HAP-1 (cell line): ENCODE measurements at regions not wholly inside any gene's neighbourhood (a gene's known extent, or its start where the extent isn't known, plus 50 kb on each side); places are given as distances from the start of the nearest gene placed in this dataset.

Experiments
- DNase-seq, 2 experiments: peaks; one replicate each; pipeline ENCODE4 v3.0.0-alpha.2; 2016 to 2020; ENCODE audit warnings: low spot score in 2 of 2
- H3K27me3 ChIP-seq: fragments of 250-450 bp; sonication (Bioruptor Pico); 2 replicates; pipeline ENCODE4 v1.5.1; 2020; ENCODE audit warnings: low read depth, mild to moderate bottlenecking, moderate library complexity
- H3K36me3 ChIP-seq: fragments of 250-450 bp; sonication (Bioruptor Pico); replicated peaks from 2 replicates; pipeline ENCODE4 v1.5.1; 2020; ENCODE audit warnings: mild to moderate bottlenecking
- H3K4me1 ChIP-seq: fragments of 250-450 bp; sonication (Bioruptor Pico); 2 replicates; pipeline ENCODE4 v1.5.1; 2020; ENCODE audit warnings: mild to moderate bottlenecking
- H3K4me3 ChIP-seq: fragments of 250-450 bp; sonication (Bioruptor Pico); 2 replicates; pipeline ENCODE4 v1.5.1; 2020; ENCODE audit warnings: mild to moderate bottlenecking, moderate library complexity
- H3K9me3 ChIP-seq: fragments of 250-450 bp; sonication (Bioruptor Pico); 2 replicates; pipeline ENCODE4 v1.5.1; 2020; ENCODE audit warnings: mild to moderate bottlenecking, moderate library complexity
- in situ Hi-C: fragments of 300-500 bp; cut with MboI; formaldehyde crosslinking; loops from 3 replicates; pipeline ENCODE4 v1.14.3; 2020; ENCODE audit warnings: low sequenced_read_pairs, inconsistent platforms, mixed read lengths

GRCh38 chr17:77706938-77707337, 251.6 kb upstream of the TNRC6C start:
- no peaks in the 10 kb centered on the region for H3K4me1 ChIP-seq
- 0 out of 2 replicates have a peak, but pooled peaks cover 5% of the 10 kb centered on the region for H3K27me3 ChIP-seq
- no peak overlapping the region for H3K4me3 ChIP-seq
- no peaks in the 10 kb centered on the region for H3K36me3 ChIP-seq
- in situ Hi-C loops, result no loop called here
- peaks cover 16% of the 10 kb centered on the region for H3K9me3 ChIP-seq
- DNase-seq, result no peak

- Histone ChIP-seq H3K36me3 (no peaks in the 10 kb centered on the region), H3K27me3 (0 out of 2 replicates have a peak, but pooled peaks cover 5% of the 10 kb centered on the region), H3K4me1 (no peaks in the 10 kb centered on the region), H3K9me3 (peaks cover 14% of the 10 kb centered on the region), H3K4me3 (no peak overlapping the region)
- in situ Hi-C loops, result no loop called here
- no peak for DNase-seq
Measured at GRCh38 chr17:77707546-77707945, 251.0 kb upstream of the TNRC6C start.

DNA sequence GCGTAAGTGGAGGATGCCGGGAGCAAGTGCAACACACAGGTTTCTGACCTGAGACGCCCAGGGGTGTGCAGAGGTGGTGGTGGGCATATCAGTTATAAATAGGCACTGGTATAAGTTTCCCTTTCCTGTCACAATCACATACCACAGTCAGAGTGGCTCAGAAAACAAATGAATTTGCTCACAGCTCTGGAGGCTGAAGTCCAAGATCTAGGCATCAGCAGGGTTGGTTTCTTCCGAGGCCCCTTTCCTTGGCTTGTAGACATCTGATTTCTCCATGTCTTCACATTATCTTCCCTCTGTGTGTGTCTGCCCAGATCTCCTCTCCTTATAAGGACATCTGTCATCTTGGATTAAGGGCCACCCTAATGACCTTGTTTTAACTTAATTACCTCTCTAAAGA, 250.5 kb upstream of the TNRC6C start:
- no peak for DNase-seq
- Histone ChIP-seq H3K4me3 (no peak overlapping the region), H3K4me1 (no peaks in the 10 kb centered on the region), H3K36me3 (no peaks in the 10 kb centered on the region), H3K27me3 (0 out of 2 replicates have a peak, but pooled peaks cover 5% of the 10 kb centered on the region), H3K9me3 (peaks cover 12% of the 10 kb centered on the region)
- in situ Hi-C loops, result no loop called here

GRCh38 chr17:77708936-77709335, 249.6 kb upstream of the TNRC6C start:
- Histone ChIP-seq H3K27me3 (0 out of 2 replicates have a peak, but pooled peaks cover 5% of the 10 kb centered on the region), H3K9me3 (peaks cover 10% of the 10 kb centered on the region), H3K4me1 (no peaks in the 10 kb centered on the region), H3K36me3 (no peaks in the 10 kb centered on the region), H3K4me3 (no peak overlapping the region)
- in situ Hi-C loops, result no loop called here
- no peak for DNase-seq

GRCh38 chr17:77709594-77709993, 248.9 kb upstream of the TNRC6C start:
- no peak for DNase-seq
- in situ Hi-C loops, result no loop called here
- Histone ChIP-seq H3K4me1 (no peaks in the 10 kb centered on the region), H3K36me3 (no peaks in the 10 kb centered on the region), H3K4me3 (no peak overlapping the region), H3K27me3 (0 out of 2 replicates have a peak, but pooled peaks cover 5% of the 10 kb centered on the region), H3K9me3 (peaks cover 10% of the 10 kb centered on the region)

DNA sequence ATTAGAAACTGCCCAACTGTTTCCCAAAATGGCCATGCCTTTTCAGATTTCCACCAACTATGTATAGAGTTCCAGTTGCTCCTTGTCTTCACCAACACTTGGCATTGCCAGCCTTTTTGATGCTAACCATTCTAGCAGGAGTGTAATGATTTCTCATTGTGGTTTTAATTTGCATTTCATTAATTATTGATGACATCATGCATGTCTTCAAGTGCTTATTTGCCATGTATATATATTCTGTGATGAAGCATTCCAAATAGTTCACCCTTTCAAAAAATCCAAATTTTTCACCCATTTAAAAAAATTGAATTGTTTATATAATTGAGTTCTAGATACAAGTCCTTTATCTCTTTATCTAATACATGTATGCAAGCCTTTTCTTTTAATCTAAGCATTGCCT, 245.9 kb upstream of the TNRC6C start:
- H3K36me3 ChIP-seq, result no peaks in the 10 kb centered on the region
- peaks cover 6% of the 10 kb centered on the region; the same call in 1 of the 2 replicates for H3K9me3 ChIP-seq
- no peak for DNase-seq
- 0 out of 2 replicates have a peak, but pooled peaks cover 5% of the 10 kb centered on the region for H3K27me3 ChIP-seq
- no peak overlapping the region for H3K4me3 ChIP-seq
- peaks cover 4% of the 10 kb centered on the region; the same call in 1 of the 2 replicates for H3K4me1 ChIP-seq
- in situ Hi-C loops, result no loop called here

DNA sequence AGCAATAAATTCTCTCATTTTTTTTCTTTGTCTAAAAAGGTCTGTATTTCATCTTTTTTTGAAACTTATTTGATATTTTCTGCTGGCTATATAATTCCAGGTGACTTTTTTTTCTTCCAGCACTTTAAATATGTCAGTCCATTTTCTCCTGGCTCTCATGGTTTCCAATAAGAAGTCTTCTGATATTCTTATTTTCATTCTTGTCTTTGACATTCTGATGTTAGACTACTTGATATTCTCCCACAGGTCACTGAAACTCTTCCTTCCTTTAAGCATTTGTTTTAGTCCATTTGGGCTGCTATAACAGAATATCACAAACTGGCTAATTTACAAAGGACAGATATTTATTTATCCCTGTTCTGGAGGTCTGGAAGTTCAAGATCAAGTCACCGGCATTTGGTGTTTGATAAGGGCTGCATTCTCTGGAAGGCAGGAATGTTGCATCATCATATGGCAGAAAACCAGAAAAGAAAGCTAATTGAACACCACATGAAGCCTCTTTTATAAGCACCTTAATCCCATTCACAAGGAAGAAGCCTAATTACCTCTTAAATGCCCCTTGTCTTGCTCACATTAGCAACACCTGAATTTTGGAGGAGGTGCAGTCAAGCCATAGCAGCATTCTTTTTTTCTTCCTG, 242.1 kb upstream of the TNRC6C start:
- DNase-seq, result no peak
- no peaks in the 10 kb centered on the region for H3K27me3 ChIP-seq

DNA sequence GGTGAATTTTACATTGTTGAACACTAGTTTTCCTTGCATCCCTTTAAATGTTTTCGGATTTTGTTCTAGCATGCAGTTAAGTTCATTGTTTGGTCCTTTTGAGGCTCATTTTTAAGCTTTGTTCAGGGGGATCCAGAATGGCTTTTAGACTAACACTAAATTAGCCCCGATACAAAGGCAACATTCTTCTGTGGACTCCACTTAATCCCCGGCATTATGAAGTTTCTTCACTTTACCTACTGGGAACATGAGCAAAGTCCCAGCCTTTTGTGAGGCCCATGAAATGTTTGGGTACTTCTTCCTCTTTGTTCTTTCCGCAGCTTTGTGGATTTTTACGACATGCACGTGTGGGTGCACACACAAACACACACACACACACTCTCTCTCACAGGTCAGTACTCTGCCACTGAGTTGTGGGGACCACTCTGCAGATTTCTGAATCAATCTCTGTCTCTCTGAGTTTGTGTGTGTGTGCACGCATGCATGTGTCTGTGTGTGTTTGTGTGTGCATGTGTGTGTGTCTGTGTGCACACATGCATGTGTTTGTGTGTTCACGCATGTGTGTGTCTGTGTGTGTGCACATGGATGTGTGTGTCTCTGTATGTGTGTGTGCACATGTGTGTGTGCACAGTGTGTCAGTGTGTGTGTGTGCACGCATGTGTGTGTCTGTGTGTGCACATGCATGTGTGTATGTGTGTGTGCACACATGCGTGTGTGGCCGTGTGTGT, 240.4 kb upstream of the TNRC6C start:
- peak; percentile 68 to 88 for DNase-seq
- peaks cover 4% of the 10 kb centered on the region; the same call in 1 of the 2 replicates for H3K9me3 ChIP-seq
- no peaks in the 10 kb centered on the region for H3K27me3 ChIP-seq
- H3K4me1 ChIP-seq, result peaks cover 19% of the 10 kb centered on the region
- in situ Hi-C loops, result no loop called here
- no peaks in the 10 kb centered on the region for H3K36me3 ChIP-seq
- H3K4me3 ChIP-seq, result no peak overlapping the region

More for the DNA sequence above, 242.1 kb upstream of the TNRC6C start:
- Histone ChIP-seq H3K36me3 (no peaks in the 10 kb centered on the region), H3K4me1 (peaks cover 10% of the 10 kb centered on the region), H3K4me3 (no peak overlapping the region), H3K9me3 (peaks cover 6% of the 10 kb centered on the region; the same call in 1 of the 2 replicates)
- in situ Hi-C loops, result no loop called here

DNA sequence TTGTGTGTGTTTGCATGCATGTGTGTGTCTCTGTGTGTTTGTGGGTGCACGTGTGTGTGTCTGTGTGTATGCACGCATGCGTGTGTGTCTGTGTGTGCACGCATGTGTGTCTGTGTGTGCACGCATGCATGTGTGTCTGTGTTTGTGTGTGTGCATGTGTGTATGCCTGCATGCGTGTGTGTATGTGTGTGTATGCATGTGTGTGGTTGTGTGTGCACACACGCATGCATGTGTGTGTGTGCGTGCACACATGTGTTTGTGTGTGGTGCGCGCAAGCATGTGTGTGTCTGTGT, 239.9 kb upstream of the TNRC6C start:
- Histone ChIP-seq H3K4me1 (peaks cover 19% of the 10 kb centered on the region), H3K36me3 (no peaks in the 10 kb centered on the region), H3K9me3 (peaks cover 4% of the 10 kb centered on the region; the same call in 1 of the 2 replicates), H3K4me3 (no peak overlapping the region), H3K27me3 (no peaks in the 10 kb centered on the region)
- in situ Hi-C loops, result no loop called here
- no peak for DNase-seq

GRCh38 chr17:77719806-77720205, 238.7 kb upstream of the TNRC6C start:
- Histone ChIP-seq H3K4me1 (peaks cover 19% of the 10 kb centered on the region), H3K9me3 (peaks cover 4% of the 10 kb centered on the region; the same call in 1 of the 2 replicates), H3K27me3 (no peaks in the 10 kb centered on the region), H3K4me3 (no peak overlapping the region), H3K36me3 (no peaks in the 10 kb centered on the region)
- DNase-seq, result no peak
- in situ Hi-C loops, result no loop called here

- Histone ChIP-seq H3K4me1 (peaks cover 19% of the 10 kb centered on the region), H3K4me3 (no peak overlapping the region), H3K27me3 (no peaks in the 10 kb centered on the region), H3K9me3 (peaks cover 4% of the 10 kb centered on the region; the same call in 1 of the 2 replicates), H3K36me3 (no peaks in the 10 kb centered on the region)
- DNase-seq, result no peak
- in situ Hi-C loops, result no loop called here
Measured at GRCh38 chr17:77720946-77721845, 237.3 kb upstream of the TNRC6C start.

DNA sequence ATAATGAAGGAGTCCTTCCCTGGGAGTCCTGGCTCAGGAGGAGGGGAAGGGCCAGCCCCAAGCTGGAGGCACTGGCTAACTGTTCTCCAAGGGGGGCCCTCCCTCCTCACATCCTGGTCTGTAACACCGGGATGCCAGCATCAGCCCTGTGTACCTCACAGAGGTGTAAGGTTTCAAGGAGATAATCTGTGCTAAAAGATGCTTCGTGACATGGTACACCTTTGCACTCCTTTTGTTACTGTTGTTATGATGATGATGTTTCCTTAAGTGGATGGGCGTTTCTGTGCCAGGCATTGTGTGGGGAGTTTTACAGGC, 236.7 kb upstream of the TNRC6C start:
- peak; percentile 16 to 22 for DNase-seq

GRCh38 chr17:77722366-77722765, 236.1 kb upstream of the TNRC6C start:
- H3K4me3 ChIP-seq, result no peak overlapping the region
- in situ Hi-C loops, result no loop called here
- no peaks in the 10 kb centered on the region; the same call in 1 of the 2 replicates for H3K9me3 ChIP-seq
- no peaks in the 10 kb centered on the region for H3K36me3 ChIP-seq
- no peaks in the 10 kb centered on the region for H3K27me3 ChIP-seq
- H3K4me1 ChIP-seq, result peaks cover 17% of the 10 kb centered on the region
- no peak for DNase-seq

More for the DNA sequence above, 236.7 kb upstream of the TNRC6C start:
- H3K4me3 ChIP-seq, result no peak overlapping the region
- H3K36me3 ChIP-seq, result no peaks in the 10 kb centered on the region
- no peaks in the 10 kb centered on the region; the same call in 1 of the 2 replicates for H3K9me3 ChIP-seq
- no peaks in the 10 kb centered on the region for H3K27me3 ChIP-seq
- in situ Hi-C loops, result no loop called here
- peaks cover 19% of the 10 kb centered on the region for H3K4me1 ChIP-seq
